Muscle of leg (tissue), 3 donors: ENCODE measurements at regions not wholly inside any gene's neighbourhood (a gene's known extent, or its start where the extent isn't known, plus 50 kb on each side); places are given as distances from the start of the nearest gene placed in this dataset.

ENCODE experiments used
- DNase-seq: peaks from one replicate; pipeline ENCODE4 v3.0.0; 2013
- H3K27ac ChIP-seq: one replicate; pipeline ENCODE4 v1.5.1; 2013; ENCODE audit warnings: mild to moderate bottlenecking, low read length, control low read depth
- H3K27me3 ChIP-seq: one replicate; pipeline ENCODE4 v1.6.1; 2013; ENCODE audit warnings: low read length; ENCODE audit not compliant: control insufficient read depth, insufficient read depth
- H3K36me3 ChIP-seq: one replicate; pipeline ENCODE4 v1.6.1; 2013; ENCODE audit warnings: low read length; ENCODE audit not compliant: control insufficient read depth, insufficient read depth
- H3K4me1 ChIP-seq: one replicate; pipeline ENCODE4 v1.6.1; 2013; ENCODE audit warnings: low read length; ENCODE audit not compliant: control insufficient read depth, insufficient read depth
- H3K4me3 ChIP-seq: one replicate; pipeline ENCODE4 v1.5.1; 2013; ENCODE audit warnings: low read length, control low read depth
- H3K9me3 ChIP-seq: replicated peaks from 2 replicates; pipeline ENCODE4 v1.6.1; 2013; ENCODE audit warnings: low read depth, low read length; ENCODE audit not compliant: control insufficient read depth
- WGBS: methylation state at CpG from one replicate; pipeline ENCODE4 v1.1.5; 2013; ENCODE audit warnings: missing lambda C conversion rate; ENCODE audit not compliant: insufficient coverage; 5-methylcytosine and 5-hydroxymethylcytosine counted together

GRCh38 chr14:84814391-84814790 lies 715.6 kb upstream of the FLRT2 start:
- WGBS, result no CpG with 5 or more reads among the region's 1 CpG
- H3K27ac ChIP-seq, result no peak overlapping the region
- no peak for DNase-seq

GRCh38 chr14:84819528-84819927 lies 710.4 kb upstream of the FLRT2 start:
- Histone ChIP-seq H3K27ac (no peak overlapping the region), H3K36me3 (no peaks in the 10 kb centered on the region), H3K4me3 (no peak overlapping the region), H3K9me3 (no peaks in the 10 kb centered on the region), H3K27me3 (no peaks in the 10 kb centered on the region), H3K4me1 (no peaks in the 10 kb centered on the region)
- WGBS, result no CpG with 5 or more reads among the region's 2 CpGs
- peak; percentile 12 for DNase-seq

More at GRCh38 chr14:84814391-84814790, 715.6 kb upstream of the FLRT2 start:
- Histone ChIP-seq H3K36me3 (no peaks in the 10 kb centered on the region), H3K9me3 (no peaks in the 10 kb centered on the region), H3K4me1 (no peaks in the 10 kb centered on the region), H3K27me3 (no peaks in the 10 kb centered on the region), H3K4me3 (no peak overlapping the region)

GRCh38 chr14:84825481-84826251 lies 704.3 kb upstream of the FLRT2 start:
- DNase-seq, result peak; percentile 29
- H3K36me3 ChIP-seq, result no peaks in the 10 kb centered on the region
- no peak overlapping the region for H3K4me3 ChIP-seq
- no peaks in the 10 kb centered on the region for H3K27me3 ChIP-seq
- 46% methylated on average over 2 of the region's 8 CpGs for WGBS
- no peaks in the 10 kb centered on the region for H3K4me1 ChIP-seq
- H3K9me3 ChIP-seq, result no peaks in the 10 kb centered on the region
- H3K27ac ChIP-seq, result no peak overlapping the region

GRCh38 chr14:84826294-84826693 lies 703.6 kb upstream of the FLRT2 start:
- no peak for DNase-seq
- Histone ChIP-seq H3K4me1 (no peaks in the 10 kb centered on the region), H3K36me3 (no peaks in the 10 kb centered on the region), H3K9me3 (no peaks in the 10 kb centered on the region), H3K27ac (no peak overlapping the region), H3K27me3 (no peaks in the 10 kb centered on the region), H3K4me3 (no peak overlapping the region)
- WGBS, result 55% methylated on average over 1 of the region's 2 CpGs

GRCh38 chr14:84850595-84850994 lies 679.3 kb upstream of the FLRT2 start:
- no peaks in the 10 kb centered on the region for H3K9me3 ChIP-seq

GRCh38 chr14:84856751-84857534 lies 673.0 kb upstream of the FLRT2 start:
- no CpG with 5 or more reads among the region's 1 CpG for WGBS
- Histone ChIP-seq H3K9me3 (no peaks in the 10 kb centered on the region), H3K27ac (no peak overlapping the region), H3K4me1 (no peaks in the 10 kb centered on the region), H3K4me3 (no peak overlapping the region), H3K27me3 (no peaks in the 10 kb centered on the region), H3K36me3 (no peaks in the 10 kb centered on the region)
- DNase-seq, result peak; percentile 86

More at GRCh38 chr14:84850595-84850994, 679.3 kb upstream of the FLRT2 start:
- Histone ChIP-seq H3K27me3 (no peaks in the 10 kb centered on the region), H3K4me1 (no peaks in the 10 kb centered on the region), H3K27ac (no peak overlapping the region), H3K4me3 (no peak overlapping the region), H3K36me3 (no peaks in the 10 kb centered on the region)
- DNase-seq, result no peak

GRCh38 chr14:84857571-84857970 lies 672.4 kb upstream of the FLRT2 start:
- Histone ChIP-seq H3K9me3 (no peaks in the 10 kb centered on the region), H3K4me1 (no peaks in the 10 kb centered on the region), H3K27me3 (no peaks in the 10 kb centered on the region), H3K27ac (no peak overlapping the region), H3K4me3 (no peak overlapping the region), H3K36me3 (no peaks in the 10 kb centered on the region)
- no peak for DNase-seq

GRCh38 chr14:84859116-84859515 lies 670.8 kb upstream of the FLRT2 start:
- WGBS, result no CpG with 5 or more reads among the region's 4 CpGs
- Histone ChIP-seq H3K27ac (no peak overlapping the region), H3K4me3 (no peak overlapping the region), H3K4me1 (no peaks in the 10 kb centered on the region), H3K9me3 (no peaks in the 10 kb centered on the region), H3K27me3 (no peaks in the 10 kb centered on the region), H3K36me3 (no peaks in the 10 kb centered on the region)
- no peak for DNase-seq

GRCh38 chr14:84864548-84865271 lies 665.2 kb upstream of the FLRT2 start:
- no peak overlapping the region for H3K27ac ChIP-seq
- no peaks in the 10 kb centered on the region for H3K4me1 ChIP-seq
- DNase-seq, result no peak
- no peaks in the 10 kb centered on the region for H3K36me3 ChIP-seq
- H3K9me3 ChIP-seq, result peaks cover 2% of the 10 kb centered on the region
- H3K27me3 ChIP-seq, result no peaks in the 10 kb centered on the region
- H3K4me3 ChIP-seq, result no peak overlapping the region
- 89% methylated on average over 1 of the region's 2 CpGs for WGBS

GRCh38 chr14:84871734-84872133 lies 658.2 kb upstream of the FLRT2 start:
- H3K27ac ChIP-seq, result no peak overlapping the region
- H3K36me3 ChIP-seq, result no peaks in the 10 kb centered on the region
- peaks cover 2% of the 10 kb centered on the region for H3K9me3 ChIP-seq
- no peak for DNase-seq
- H3K27me3 ChIP-seq, result no peaks in the 10 kb centered on the region
- no CpG with 5 or more reads among the region's 2 CpGs for WGBS
- H3K4me3 ChIP-seq, result no peak overlapping the region
- H3K4me1 ChIP-seq, result no peaks in the 10 kb centered on the region
